Endothelial cell of umbilical vein (primary cell): ENCODE measurements at regions not wholly inside any gene's neighbourhood (a gene's known extent, or its start where the extent isn't known, plus 50 kb on each side); places are given as distances from the start of the nearest gene placed in this dataset.

Source experiments
- EZH2 ChIP-seq: IDR thresholded peaks from 2 replicates; pipeline ENCODE4 v1.6.1; 2012; ENCODE audit warnings: borderline replicate concordance, low read depth, mild to moderate bottlenecking, moderate library complexity, low read length, inconsistent platforms; ENCODE audit not compliant: severe bottlenecking
- GATA2 ChIP-seq: IDR thresholded peaks from 2 replicates; pipeline ENCODE4 v1.7.0; 2011; ENCODE audit warnings: low read depth, mild to moderate bottlenecking, moderate library complexity, mixed read lengths, low read length; ENCODE audit not compliant: insufficient read length, insufficient read depth
- JUN ChIP-seq: IDR thresholded peaks from 2 replicates; pipeline ENCODE4 v1.6.1; 2011; ENCODE audit warnings: borderline replicate concordance, low read depth; ENCODE audit not compliant: insufficient read length, insufficient read depth
- POLR2A ChIP-seq: IDR thresholded peaks from 2 replicates; pipeline ENCODE4 v1.6.1; 2012; ENCODE audit warnings: low read depth, mild to moderate bottlenecking, control low read depth, low read length
- POLR2AphosphoS5 ChIP-seq: IDR thresholded peaks from 2 replicates; pipeline ENCODE4 v1.6.1; 2012; ENCODE audit warnings: low read depth, mild to moderate bottlenecking, control low read depth, low read length, moderate library complexity; ENCODE audit not compliant: insufficient read depth
- TF ChIP-seq, protein P1 (sequence below), 2 donors: IDR thresholded peaks; 1 replicate in 1 of 2; 2 replicates in 1 of 2; pipeline ENCODE4 v1.5.1; 2011; ENCODE audit warnings: low read length in 2 of 2, mild to moderate bottlenecking in 2 of 2, moderate library complexity in 2 of 2, control low read depth in 1 of 2, inconsistent platforms in 1 of 2, low read depth in 1 of 2; ENCODE audit not compliant: insufficient read depth in 1 of 2; ENCODE audit errors: extremely low read depth in 1 of 2

DNA sequence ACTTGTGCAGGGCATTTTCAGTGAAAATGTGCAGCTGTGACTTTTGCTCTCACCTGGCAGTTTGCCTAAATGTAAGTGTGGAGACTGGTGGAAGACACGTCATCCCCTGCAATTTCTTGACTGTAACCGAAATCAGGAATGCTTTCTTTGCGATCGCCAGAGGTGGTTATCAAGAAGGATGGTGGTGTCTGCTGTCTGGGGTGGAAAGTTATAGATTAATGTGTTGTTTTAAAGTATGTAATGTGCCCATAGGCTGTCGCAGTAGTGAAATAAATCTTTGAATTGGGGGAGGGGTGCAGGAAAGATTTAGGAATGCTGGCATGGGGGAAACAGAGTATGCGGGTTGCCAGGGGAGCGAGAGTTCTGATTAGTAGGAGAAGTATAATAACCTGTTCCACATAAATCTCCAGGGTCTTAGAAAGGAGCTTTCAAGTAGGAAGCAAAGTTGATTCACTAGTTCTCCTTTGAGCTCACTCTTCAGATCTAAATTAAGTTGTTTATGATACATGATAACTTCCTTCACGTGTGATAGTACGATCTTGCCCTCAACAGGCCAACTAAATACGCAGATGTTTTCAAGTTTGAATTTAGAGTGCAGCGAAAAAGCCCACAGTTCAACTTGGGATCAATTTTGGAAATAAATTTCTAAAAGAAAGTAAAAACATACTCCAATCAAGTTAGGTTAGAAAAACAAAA is 1520.0 kb upstream of the SLC10A2 start:
- TF ChIP-seq POLR2A (no peak), EZH2 (no peak), POLR2AphosphoS5 (no peak), JUN (no peak), GATA2 (no peak)
- TF ChIP-seq, protein P1, sequence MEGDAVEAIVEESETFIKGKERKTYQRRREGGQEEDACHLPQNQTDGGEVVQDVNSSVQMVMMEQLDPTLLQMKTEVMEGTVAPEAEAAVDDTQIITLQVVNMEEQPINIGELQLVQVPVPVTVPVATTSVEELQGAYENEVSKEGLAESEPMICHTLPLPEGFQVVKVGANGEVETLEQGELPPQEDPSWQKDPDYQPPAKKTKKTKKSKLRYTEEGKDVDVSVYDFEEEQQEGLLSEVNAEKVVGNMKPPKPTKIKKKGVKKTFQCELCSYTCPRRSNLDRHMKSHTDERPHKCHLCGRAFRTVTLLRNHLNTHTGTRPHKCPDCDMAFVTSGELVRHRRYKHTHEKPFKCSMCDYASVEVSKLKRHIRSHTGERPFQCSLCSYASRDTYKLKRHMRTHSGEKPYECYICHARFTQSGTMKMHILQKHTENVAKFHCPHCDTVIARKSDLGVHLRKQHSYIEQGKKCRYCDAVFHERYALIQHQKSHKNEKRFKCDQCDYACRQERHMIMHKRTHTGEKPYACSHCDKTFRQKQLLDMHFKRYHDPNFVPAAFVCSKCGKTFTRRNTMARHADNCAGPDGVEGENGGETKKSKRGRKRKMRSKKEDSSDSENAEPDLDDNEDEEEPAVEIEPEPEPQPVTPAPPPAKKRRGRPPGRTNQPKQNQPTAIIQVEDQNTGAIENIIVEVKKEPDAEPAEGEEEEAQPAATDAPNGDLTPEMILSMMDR (IDR thresholded peaks at IDR 0.05; ENCODE audit: extremely low read depth in 1 of 2, insufficient read depth in 1 of 2, low read depth in 1 of 2, low read length in 2 of 2), result no peak
